Activated CD8-positive, alpha-beta T cell treated with anti-CD3 and anti-CD28 coated beads, Interleukin-2, amount 10 ng/mL, durations not matched to agents 7 days and 5 days (primary cell): ENCODE measurements at regions not wholly inside any gene's neighbourhood (a gene's known extent, or its start where the extent isn't known, plus 50 kb on each side); places are given as distances from the start of the nearest gene placed in this dataset.

Source experiments
- ATAC-seq: fragments of 150-1000 bp; cut with Tn5 transposase; one replicate; pipeline ENCODE4 v1.10.0; 2021; ENCODE audit warnings: moderate library complexity
- CTCF ChIA-PET: fragments of 350-600 bp; sonication (Branson Sonifier 250); formaldehyde crosslinking; loops from one replicate; lab custom pipeline; 2021; ENCODE audit warnings: antibody characterized with exemption; lab: Charles Lee
- POLR2A ChIA-PET: fragments of 350-600 bp; sonication (Branson Sonifier 250); formaldehyde crosslinking; loops from one replicate; lab custom pipeline; 2021; ENCODE audit warnings: antibody characterized with exemption; lab: Charles Lee
- DNase-seq: peaks from one replicate; pipeline ENCODE4 v3.0.0-alpha.2; 2020
- H3K27ac Mint-ChIP-seq: one replicate; pipeline ENCODE4 v1.8.0; 2021; ENCODE audit warnings: mild to moderate bottlenecking, mixed read lengths
- H3K27me3 Mint-ChIP-seq: one replicate; pipeline ENCODE4 v1.8.0; 2021; ENCODE audit warnings: low read depth, mixed read lengths
- H3K36me3 Mint-ChIP-seq: one replicate; pipeline ENCODE4 v1.8.0; 2021; ENCODE audit warnings: low read depth, mixed read lengths
- H3K4me1 Mint-ChIP-seq: one replicate; pipeline ENCODE4 v1.8.0; 2021; ENCODE audit warnings: low read depth, mixed read lengths
- H3K4me3 Mint-ChIP-seq: one replicate; pipeline ENCODE4 v1.8.0; 2021; ENCODE audit warnings: mild to moderate bottlenecking, mixed read lengths
- H3K9me3 Mint-ChIP-seq: one replicate; pipeline ENCODE4 v1.8.0; 2022; ENCODE audit warnings: mixed read lengths; ENCODE audit not compliant: insufficient read depth

- no peaks in the 10 kb centered on the region for H3K36me3 Mint-ChIP-seq
- H3K27me3 Mint-ChIP-seq: no peaks in the 10 kb centered on the region
- DNase-seq (peak; percentile 20), ATAC-seq (no peak)
- H3K27ac Mint-ChIP-seq: no peak overlapping the region
- no peak overlapping the region for H3K4me3 Mint-ChIP-seq
- no peaks in the 10 kb centered on the region for H3K4me1 Mint-ChIP-seq
- CTCF ChIA-PET: interaction anchor here (0.8 kb wide), 1 partner anchor 9 kb away, joined by 3 read pairs; no protein-coding TSS in a partner anchor
- H3K9me3 Mint-ChIP-seq: peaks cover 34% of the 10 kb centered on the region
- POLR2A ChIA-PET: no interaction called here
Observed at GRCh38 chr16:35431829-35432663, 1972.6 kb downstream of the TP53TG3F start.

GRCh38 chr16:35440875-35441274 is 1981.5 kb downstream of the TP53TG3F start:
- no peak overlapping the region for H3K27ac Mint-ChIP-seq
- ATAC-seq (no peak), DNase-seq (no peak)
- H3K36me3 Mint-ChIP-seq: no peaks in the 10 kb centered on the region
- ChIA-PET CTCF (no interaction called here), POLR2A (no interaction called here)
- H3K9me3 Mint-ChIP-seq: peaks cover 25% of the 10 kb centered on the region
- no peaks in the 10 kb centered on the region for H3K27me3 Mint-ChIP-seq
- H3K4me1 Mint-ChIP-seq: no peaks in the 10 kb centered on the region
- H3K4me3 Mint-ChIP-seq: no peak overlapping the region

GRCh38 chr16:35447010-35447558 is 1987.7 kb downstream of the TP53TG3F start:
- DNase-seq: no peak
- H3K4me3 Mint-ChIP-seq: no peak overlapping the region
- CTCF ChIA-PET: no interaction called here
- peaks cover 2% of the 10 kb centered on the region for H3K36me3 Mint-ChIP-seq
- peaks cover 39% of the 10 kb centered on the region for H3K9me3 Mint-ChIP-seq
- no peaks in the 10 kb centered on the region for H3K4me1 Mint-ChIP-seq
- POLR2A ChIA-PET: no interaction called here
- H3K27ac Mint-ChIP-seq: no peak overlapping the region
- no peak for ATAC-seq
- no peaks in the 10 kb centered on the region for H3K27me3 Mint-ChIP-seq

GRCh38 chr16:35449663-35450062 is 1990.3 kb downstream of the TP53TG3F start:
- ATAC-seq: no peak
- CTCF ChIA-PET: no interaction called here

GRCh38 chr16:35450648-35451047 is 1991.2 kb downstream of the TP53TG3F start:
- POLR2A ChIA-PET: no interaction called here
- CTCF ChIA-PET: no interaction called here
- ATAC-seq (no peak), DNase-seq (no peak)
- Mint-ChIP-seq H3K27ac (no peak overlapping the region), H3K4me3 (no peak overlapping the region), H3K4me1 (no peaks in the 10 kb centered on the region), H3K27me3 (no peaks in the 10 kb centered on the region), H3K9me3 (peaks cover 38% of the 10 kb centered on the region), H3K36me3 (peaks cover 2% of the 10 kb centered on the region)

More at GRCh38 chr16:35449663-35450062, 1990.3 kb downstream of the TP53TG3F start:
- Mint-ChIP-seq H3K9me3 (peaks cover 41% of the 10 kb centered on the region), H3K4me1 (no peaks in the 10 kb centered on the region), H3K4me3 (no peak overlapping the region), H3K27me3 (no peaks in the 10 kb centered on the region), H3K27ac (no peak overlapping the region), H3K36me3 (peaks cover 2% of the 10 kb centered on the region)
- no peak for DNase-seq
- POLR2A ChIA-PET: no interaction called here

GRCh38 chr16:35452471-35452870 is 1993.1 kb downstream of the TP53TG3F start:
- Mint-ChIP-seq H3K9me3 (peaks cover 35% of the 10 kb centered on the region), H3K36me3 (no peaks in the 10 kb centered on the region), H3K4me1 (no peaks in the 10 kb centered on the region), H3K27ac (no peak overlapping the region), H3K27me3 (no peaks in the 10 kb centered on the region), H3K4me3 (no peak overlapping the region)
- CTCF ChIA-PET: no interaction called here
- no peak for ATAC-seq
- POLR2A ChIA-PET: no interaction called here
- no peak for DNase-seq

GRCh38 chr16:35463358-35463757 is 2003.9 kb downstream of the TP53TG3F start:
- H3K4me3 Mint-ChIP-seq: no peak overlapping the region
- H3K36me3 Mint-ChIP-seq: no peaks in the 10 kb centered on the region
- ChIA-PET CTCF (no interaction called here), POLR2A (no interaction called here)
- DNase-seq: no peak
- H3K27ac Mint-ChIP-seq: no peak overlapping the region
- no peak for ATAC-seq
- no peaks in the 10 kb centered on the region for H3K4me1 Mint-ChIP-seq
- H3K9me3 Mint-ChIP-seq: peaks cover 21% of the 10 kb centered on the region
- H3K27me3 Mint-ChIP-seq: no peaks in the 10 kb centered on the region

- H3K27ac Mint-ChIP-seq: no peak overlapping the region
Observed at GRCh38 chr16:35480361-35480760, 2020.9 kb downstream of the TP53TG3F start.

GRCh38 chr16:35480988-35481387 is 2021.6 kb downstream of the TP53TG3F start:
- no peaks in the 10 kb centered on the region for H3K36me3 Mint-ChIP-seq
- ATAC-seq (no peak), DNase-seq (no peak)
- no peak overlapping the region for H3K27ac Mint-ChIP-seq
- H3K4me1 Mint-ChIP-seq: no peaks in the 10 kb centered on the region
- ChIA-PET CTCF (no interaction called here), POLR2A (no interaction called here)
- H3K27me3 Mint-ChIP-seq: no peaks in the 10 kb centered on the region
- peaks cover 26% of the 10 kb centered on the region for H3K9me3 Mint-ChIP-seq
- no peak overlapping the region for H3K4me3 Mint-ChIP-seq

More at GRCh38 chr16:35480361-35480760, 2020.9 kb downstream of the TP53TG3F start:
- POLR2A ChIA-PET: no interaction called here
- H3K4me1 Mint-ChIP-seq: no peaks in the 10 kb centered on the region
- ATAC-seq (no peak), DNase-seq (no peak)
- no peaks in the 10 kb centered on the region for H3K36me3 Mint-ChIP-seq
- H3K27me3 Mint-ChIP-seq: no peaks in the 10 kb centered on the region
- no peak overlapping the region for H3K4me3 Mint-ChIP-seq
- CTCF ChIA-PET: no interaction called here
- peaks cover 32% of the 10 kb centered on the region for H3K9me3 Mint-ChIP-seq

- peaks cover 41% of the 10 kb centered on the region for H3K9me3 Mint-ChIP-seq
- no peaks in the 10 kb centered on the region for H3K4me1 Mint-ChIP-seq
- POLR2A ChIA-PET: no interaction called here
- H3K4me3 Mint-ChIP-seq: no peak overlapping the region
- no peaks in the 10 kb centered on the region for H3K36me3 Mint-ChIP-seq
- CTCF ChIA-PET: no interaction called here
- DNase-seq (no peak), ATAC-seq (no peak)
- no peak overlapping the region for H3K27ac Mint-ChIP-seq
- H3K27me3 Mint-ChIP-seq: no peaks in the 10 kb centered on the region
Observed at GRCh38 chr16:35485915-35486314, 2026.5 kb downstream of the TP53TG3F start.

- no peaks in the 10 kb centered on the region for H3K27me3 Mint-ChIP-seq
- no peaks in the 10 kb centered on the region for H3K4me1 Mint-ChIP-seq
- no peaks in the 10 kb centered on the region for H3K36me3 Mint-ChIP-seq
- peaks cover 33% of the 10 kb centered on the region for H3K9me3 Mint-ChIP-seq
- no peak overlapping the region for H3K4me3 Mint-ChIP-seq
- DNase-seq (no peak), ATAC-seq (no peak)
- H3K27ac Mint-ChIP-seq: no peak overlapping the region
- CTCF ChIA-PET: no interaction called here
- POLR2A ChIA-PET: no interaction called here
Observed at GRCh38 chr16:35492225-35492624, 2032.8 kb downstream of the TP53TG3F start.

- Mint-ChIP-seq H3K27ac (no peak overlapping the region), H3K4me1 (no peaks in the 10 kb centered on the region), H3K9me3 (peaks cover 28% of the 10 kb centered on the region), H3K36me3 (no peaks in the 10 kb centered on the region), H3K27me3 (no peaks in the 10 kb centered on the region), H3K4me3 (no peak overlapping the region)
- ATAC-seq: no peak
- CTCF ChIA-PET: no interaction called here
- POLR2A ChIA-PET: no interaction called here
- no peak for DNase-seq
Observed at GRCh38 chr16:35497399-35497798, 2038.0 kb downstream of the TP53TG3F start.
